H1 (cell line): ENCODE measurements at regions not wholly inside any gene's neighbourhood (a gene's known extent, or its start where the extent isn't known, plus 50 kb on each side); places are given as distances from the start of the nearest gene placed in this dataset.

Source experiments
- CTCF ChIA-PET: fragments of 300-600 bp; sonication (Branson Sonifier 250); formaldehyde crosslinking; loops from one replicate; lab custom pipeline; 2021; ENCODE audit not compliant: partially characterized antibody; lab: Charles Lee
- POLR2A ChIA-PET: fragments of 300-600 bp; sonication (Branson Sonifier 250); formaldehyde crosslinking; loops from one replicate; lab custom pipeline; 2021; ENCODE audit warnings: inconsistent platforms; ENCODE audit not compliant: partially characterized antibody; lab: Charles Lee
- DNase-seq, 2 experiments: peaks; one replicate each; pipeline versions ENCODE4 v3.0.0 to v3.0.0-alpha.2; 2010 to 2022; ENCODE audit warnings: low spot score in 2 of 2, low read depth in 1 of 2, mixed read lengths in 1 of 2
- FAIRE-seq: peaks from 2 replicates; lab custom pipeline; 2011; peaks lifted over from hg19 to GRCh38; lab: Jason Lieb, UNC
- H2AFZ ChIP-seq: 2 replicates; pipeline ENCODE4 v1.8.1; 2012; ENCODE audit warnings: low read length, inconsistent platforms
- H2AK5ac ChIP-seq: 2 replicates; pipeline ENCODE4 v1.6.1; 2013; ENCODE audit warnings: low read depth, low read length
- H2BK120ac ChIP-seq: replicated peaks from 2 replicates; pipeline ENCODE3; 2013; ENCODE audit warnings: low read depth, low read length, inconsistent platforms
- H2BK12ac ChIP-seq: 2 replicates; pipeline ENCODE4 v1.6.1; 2013; ENCODE audit warnings: low read depth, low read length
- H2BK15ac ChIP-seq: 2 replicates; pipeline ENCODE4 v1.6.1; 2013; ENCODE audit warnings: low read length
- H2BK20ac ChIP-seq: 2 replicates; pipeline ENCODE4 v1.6.1; 2013; ENCODE audit warnings: low read length
- H2BK5ac ChIP-seq: 2 replicates; pipeline ENCODE4 v1.6.1; 2013; ENCODE audit warnings: low read depth, low read length
- H3K14ac ChIP-seq: 2 replicates; pipeline ENCODE4 v1.6.1; 2013; ENCODE audit warnings: inconsistent platforms; ENCODE audit not compliant: insufficient read length
- H3K18ac ChIP-seq: 2 replicates; pipeline ENCODE4 v1.6.1; 2013; ENCODE audit warnings: low read length; ENCODE audit errors: extremely low read depth
- H3K23ac ChIP-seq: 2 replicates; pipeline ENCODE4 v1.6.1; 2013; ENCODE audit warnings: inconsistent platforms; ENCODE audit not compliant: insufficient read length
- H3K23me2 ChIP-seq: 2 replicates; pipeline ENCODE4 v1.6.1; 2013; ENCODE audit warnings: low read depth, low read length
- H3K27ac ChIP-seq: 2 replicates; pipeline ENCODE4 v1.6.1; 2011; ENCODE audit warnings: low read depth, low read length, inconsistent platforms
- H3K27me3 ChIP-seq, 4 experiments: replicated peaks in 1 of 4; 1 replicate in 1 of 4; 2 replicates in 3 of 4; pipeline versions ENCODE4 v1.6.1 to v1.8.1; 2011 to 2013; ENCODE audit warnings: low read length in 3 of 4, mild to moderate bottlenecking in 3 of 4, inconsistent platforms in 2 of 4, mixed read lengths in 2 of 4, moderate library complexity in 1 of 4; ENCODE audit not compliant: control insufficient read depth in 3 of 4, insufficient read depth in 3 of 4; ENCODE audit errors: extremely low read depth in 1 of 4
- H3K36me3 ChIP-seq, 4 experiments: 2 replicates each; pipeline versions ENCODE4 v1.6.1 to v1.8.1; 2011 to 2013; ENCODE audit warnings: mild to moderate bottlenecking in 4 of 4, low read length in 3 of 4, moderate library complexity in 2 of 4, control low read depth in 1 of 4, inconsistent platforms in 1 of 4; ENCODE audit not compliant: insufficient read depth in 4 of 4, control insufficient read depth in 2 of 4
- H3K4ac ChIP-seq: replicated peaks from 2 replicates; pipeline ENCODE3; 2013; ENCODE audit warnings: low read length, low read depth, mixed read lengths, inconsistent platforms; ENCODE audit not compliant: insufficient read length
- H3K4me1 ChIP-seq, 4 experiments: replicated peaks in 1 of 4; 1 replicate in 1 of 4; 2 replicates in 3 of 4; pipeline versions ENCODE4 v1.6.1 to v1.8.1; 2011 to 2013; ENCODE audit warnings: low read length in 3 of 4, inconsistent platforms in 2 of 4, mixed read lengths in 1 of 4; ENCODE audit not compliant: insufficient read depth in 4 of 4, control insufficient read depth in 3 of 4
- H3K4me2 ChIP-seq, 2 experiments: 2 replicates each; pipeline versions ENCODE4 v1.6.1 to v1.8.1; 2011 to 2013; ENCODE audit warnings: low read depth in 2 of 2, low read length in 2 of 2, control low read depth in 1 of 2, inconsistent platforms in 1 of 2, mild to moderate bottlenecking in 1 of 2; ENCODE audit not compliant: insufficient read depth in 1 of 2
- H3K4me3 ChIP-seq, 4 experiments: fragments of 200-600, 300-600 bp in 1 of 4; sonication (generic), shearing (Covaris generic), sonication (Bioruptor Twin) in 1 of 4; 2 replicates each; pipeline versions ENCODE4 v1.5.1 to v1.8.1; 2011 to 2016; ENCODE audit warnings: low read length in 4 of 4, low read depth in 3 of 4, control low read depth in 2 of 4, inconsistent platforms in 2 of 4, mild to moderate bottlenecking in 2 of 4, mixed read lengths in 1 of 4, moderate library complexity in 1 of 4; ENCODE audit not compliant: insufficient read depth in 2 of 4; ENCODE audit errors: extremely low read depth in 1 of 4
- H3K56ac ChIP-seq: replicated peaks from 2 replicates; pipeline ENCODE3; 2013; ENCODE audit warnings: low read depth, mild to moderate bottlenecking, mixed read lengths, low read length, inconsistent platforms; ENCODE audit not compliant: insufficient read length
- H3K79me1 ChIP-seq: 2 replicates; pipeline ENCODE4 v1.6.1; 2013; ENCODE audit warnings: low read depth, low read length, control low read depth
- H3K79me2 ChIP-seq, 2 experiments: 2 replicates each; pipeline versions ENCODE4 v1.6.1 to v1.8.1; 2012 to 2013; ENCODE audit warnings: low read length in 2 of 2, mild to moderate bottlenecking in 2 of 2, inconsistent platforms in 1 of 2; ENCODE audit not compliant: insufficient read depth in 2 of 2, control insufficient read depth in 1 of 2
- H3K9ac ChIP-seq, 4 experiments: replicated peaks in 1 of 4; 1 replicate in 1 of 4; 2 replicates in 3 of 4; pipeline versions ENCODE4 v1.6.1 to v1.8.1; 2011 to 2013; ENCODE audit warnings: low read depth in 3 of 4, low read length in 3 of 4, control low read depth in 2 of 4, mild to moderate bottlenecking in 2 of 4, moderate library complexity in 2 of 4, inconsistent platforms in 1 of 4; ENCODE audit errors: extremely low read depth in 1 of 4
- H3K9me3 ChIP-seq, 2 experiments: 2 replicates each; pipeline versions ENCODE4 v1.6.1 to v1.8.1; 2012 to 2013; ENCODE audit warnings: mild to moderate bottlenecking in 2 of 2, moderate library complexity in 2 of 2, control low read depth in 1 of 2, inconsistent platforms in 1 of 2, low read depth in 1 of 2, low read length in 1 of 2, mixed read lengths in 1 of 2; ENCODE audit not compliant: insufficient read depth in 2 of 2
- H4K20me1 ChIP-seq, 2 experiments: replicated peaks in 1 of 2; 2 replicates each; pipeline versions ENCODE3 to v1.8.1; 2011 to 2013; ENCODE audit warnings: inconsistent platforms in 2 of 2, low read length in 2 of 2, mild to moderate bottlenecking in 1 of 2; ENCODE audit not compliant: insufficient read depth in 2 of 2, control insufficient read depth in 1 of 2
- H4K5ac ChIP-seq: 2 replicates; pipeline ENCODE4 v1.6.1; 2013; ENCODE audit warnings: low read length, low read depth, mixed read lengths, inconsistent platforms; ENCODE audit not compliant: insufficient read length
- H4K8ac ChIP-seq: 2 replicates; pipeline ENCODE4 v1.8.0; 2013; ENCODE audit warnings: mild to moderate bottlenecking, moderate library complexity, low read length, inconsistent platforms; ENCODE audit not compliant: insufficient read depth; ENCODE audit errors: extremely low read depth
- H4K91ac ChIP-seq: replicated peaks from 2 replicates; pipeline ENCODE3; 2013; ENCODE audit warnings: low read length, mixed read lengths, inconsistent platforms; ENCODE audit not compliant: insufficient read length
- SRF ChIP-seq: IDR thresholded peaks from 2 replicates; pipeline ENCODE4 v1.6.1; 2011; ENCODE audit warnings: mild to moderate bottlenecking, low read depth, low read length, moderate library complexity
- WGBS, 2 experiments: shearing (Covaris generic) in 1 of 2; methylation state at CpG; one replicate each; pipeline versions ENCODE4 v1.1.6 to v1.1.7; 2013 to 2015; ENCODE audit warnings: low lambda C conversion rate in 2 of 2, mixed read lengths in 2 of 2, inconsistent platforms in 1 of 2, low coverage in 1 of 2, missing lambda C conversion rate in 1 of 2; ENCODE audit not compliant: insufficient replicate concordance in 2 of 2, insufficient coverage in 1 of 2, insufficient read length in 1 of 2; ENCODE audit errors: extremely low coverage in 1 of 2, missing lambda C conversion rate in 1 of 2; 5-methylcytosine and 5-hydroxymethylcytosine counted together

DNA sequence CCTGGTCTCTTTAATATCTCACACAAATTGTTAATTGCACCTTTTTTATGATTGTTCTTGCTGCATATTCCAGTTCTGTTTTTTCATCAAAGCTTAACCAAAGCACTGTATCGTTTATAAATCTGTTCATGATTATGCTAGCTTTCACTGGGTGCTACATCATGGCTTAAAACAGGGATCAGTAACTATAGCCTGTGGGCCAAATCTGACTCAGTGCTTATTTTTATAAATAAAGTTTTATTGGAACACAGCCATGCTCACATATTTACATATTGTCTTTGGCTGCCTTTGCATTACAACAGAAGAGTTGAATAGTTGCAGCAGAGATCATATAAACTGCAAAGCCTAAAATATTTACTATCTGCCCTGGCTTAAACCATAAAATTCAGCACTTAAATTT is 183.4 kb upstream of the NRXN3 start:
- Histone ChIP-seq H2BK120ac (no peak overlapping the region), H3K23ac (no peak overlapping the region), H3K9me3 (no peaks in the 10 kb centered on the region), H2AFZ (no peak overlapping the region), H3K27me3 (no peaks in the 10 kb centered on the region), H3K79me2 (no peaks in the 10 kb centered on the region), H4K20me1 (no peaks in the 10 kb centered on the region), H2BK15ac (no peak overlapping the region), H3K56ac (no peak overlapping the region), H3K4me1 (peaks cover 0 to 4% (median 0%) of the 10 kb centered on the region in 4 experiments; a peak in 2 of 7 replicates), H4K5ac (no peak overlapping the region), H3K79me1 (no peaks in the 10 kb centered on the region), H3K4me2 (no peak overlapping the region), H4K8ac (no peak overlapping the region), H3K9ac (no peak overlapping the region), H2BK20ac (no peak overlapping the region), H2BK12ac (no peak overlapping the region), H3K36me3 (no peaks in the 10 kb centered on the region), H3K4ac (no peak overlapping the region), H2AK5ac (no peak overlapping the region), H3K18ac (no peak overlapping the region), H3K14ac (no peak overlapping the region), H3K4me3 (no peak overlapping the region), H3K27ac (no peak overlapping the region), H3K23me2 (no peaks in the 10 kb centered on the region), H2BK5ac (no peak overlapping the region), H4K91ac (no peak overlapping the region)
- POLR2A ChIA-PET = no interaction called here
- DNase-seq = no peak
- WGBS, 2 experiments = 92% methylated on average over 1 of the region's 1 CpG; no CpG with 5 or more reads in 1 of the 2 experiments
- TF ChIP-seq SRF = no peak
- FAIRE-seq = no peak
- CTCF ChIA-PET = interaction anchor here (0.7 kb wide), 1 partner anchor 130 kb away, joined by 3 read pairs; no protein-coding TSS in a partner anchor
